Parathyroid adenoma (tissue), 2 donors: ENCODE measurements at regions not wholly inside any gene's neighbourhood (a gene's known extent, or its start where the extent isn't known, plus 50 kb on each side); places are given as distances from the start of the nearest gene placed in this dataset.

ENCODE experiments used
- H2AFZ ChIP-seq: fragments of 300-600 bp; sonication (generic); one replicate; pipeline ENCODE4 v1.7.0; 2017; ENCODE audit warnings: antibody characterized with exemption, mild to moderate bottlenecking
- H3K27ac ChIP-seq: fragments of 300-600 bp; sonication (generic); one replicate; pipeline ENCODE4 v1.7.0; 2017
- H3K27me3 ChIP-seq: fragments of 300-600 bp; sonication (generic); one replicate; pipeline ENCODE4 v1.7.0; 2017; ENCODE audit warnings: low read length; ENCODE audit not compliant: control insufficient read depth, insufficient read depth
- H3K36me3 ChIP-seq: fragments of 300-600 bp; sonication (generic); one replicate; pipeline ENCODE4 v1.7.0; 2017; ENCODE audit warnings: low read length; ENCODE audit not compliant: control insufficient read depth, insufficient read depth
- H3K4me1 ChIP-seq: fragments of 300-600 bp; sonication (generic); one replicate; pipeline ENCODE4 v1.7.0; 2017; ENCODE audit warnings: control low read depth
- H3K4me2 ChIP-seq: fragments of 300-600 bp; sonication (generic); one replicate; pipeline ENCODE4 v1.7.0; 2017; ENCODE audit warnings: low read length
- H3K4me3 ChIP-seq: fragments of 300-600 bp; sonication (generic); one replicate; pipeline ENCODE4 v1.7.0; 2017; ENCODE audit warnings: low read depth, low read length
- H3K79me2 ChIP-seq: fragments of 300-600 bp; sonication (generic); one replicate; pipeline ENCODE4 v1.7.0; 2017; ENCODE audit warnings: control low read depth
- H3K9ac ChIP-seq: fragments of 300-600 bp; sonication (generic); one replicate; pipeline ENCODE4 v1.7.0; 2017; ENCODE audit warnings: mild to moderate bottlenecking
- H3K9me3 ChIP-seq: fragments of 300-600 bp; sonication (generic); one replicate; pipeline ENCODE4 v1.7.0; 2017; ENCODE audit warnings: low read length; ENCODE audit not compliant: control insufficient read depth
- TF ChIP-seq, protein P1 (sequence below): fragments of 300-600 bp; sonication (generic); IDR thresholded peaks from one replicate; pipeline ENCODE4 v1.7.0; 2017; ENCODE audit warnings: antibody characterized with exemption, mild to moderate bottlenecking
- donor health status: primary hyperparathyroidism.

DNA sequence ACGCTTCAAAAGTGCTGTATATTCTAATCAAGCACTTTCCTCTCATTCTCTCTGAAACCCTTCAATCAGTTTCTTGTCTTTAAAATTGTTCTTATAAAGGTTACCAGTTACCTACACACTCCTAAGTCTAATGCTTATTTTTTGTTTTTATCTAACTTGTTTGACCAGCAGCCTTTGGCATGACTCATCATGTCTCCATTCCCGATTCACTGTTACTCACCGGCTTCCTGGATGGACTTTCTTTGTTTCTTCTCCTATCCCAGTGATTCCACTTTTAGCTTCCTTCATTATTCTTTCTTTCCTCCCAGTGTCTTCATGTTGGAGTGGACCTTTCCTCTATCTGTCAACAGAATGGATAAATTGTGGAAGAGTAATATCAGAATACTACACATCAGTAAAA is 368.6 kb upstream of the CCDC196 start:
- no peaks in the 10 kb centered on the region for H3K9me3 ChIP-seq
- H3K4me1 ChIP-seq = no peaks in the 10 kb centered on the region
- no peak overlapping the region for H3K4me2 ChIP-seq
- no peaks in the 10 kb centered on the region for H3K27me3 ChIP-seq
- TF ChIP-seq, protein P1, sequence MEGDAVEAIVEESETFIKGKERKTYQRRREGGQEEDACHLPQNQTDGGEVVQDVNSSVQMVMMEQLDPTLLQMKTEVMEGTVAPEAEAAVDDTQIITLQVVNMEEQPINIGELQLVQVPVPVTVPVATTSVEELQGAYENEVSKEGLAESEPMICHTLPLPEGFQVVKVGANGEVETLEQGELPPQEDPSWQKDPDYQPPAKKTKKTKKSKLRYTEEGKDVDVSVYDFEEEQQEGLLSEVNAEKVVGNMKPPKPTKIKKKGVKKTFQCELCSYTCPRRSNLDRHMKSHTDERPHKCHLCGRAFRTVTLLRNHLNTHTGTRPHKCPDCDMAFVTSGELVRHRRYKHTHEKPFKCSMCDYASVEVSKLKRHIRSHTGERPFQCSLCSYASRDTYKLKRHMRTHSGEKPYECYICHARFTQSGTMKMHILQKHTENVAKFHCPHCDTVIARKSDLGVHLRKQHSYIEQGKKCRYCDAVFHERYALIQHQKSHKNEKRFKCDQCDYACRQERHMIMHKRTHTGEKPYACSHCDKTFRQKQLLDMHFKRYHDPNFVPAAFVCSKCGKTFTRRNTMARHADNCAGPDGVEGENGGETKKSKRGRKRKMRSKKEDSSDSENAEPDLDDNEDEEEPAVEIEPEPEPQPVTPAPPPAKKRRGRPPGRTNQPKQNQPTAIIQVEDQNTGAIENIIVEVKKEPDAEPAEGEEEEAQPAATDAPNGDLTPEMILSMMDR = no peak
- H3K9ac ChIP-seq = no peak overlapping the region
- no peak overlapping the region for H2AFZ ChIP-seq
- H3K79me2 ChIP-seq = no peaks in the 10 kb centered on the region
- no peak overlapping the region for H3K4me3 ChIP-seq
- H3K27ac ChIP-seq = no peak overlapping the region
- no peaks in the 10 kb centered on the region for H3K36me3 ChIP-seq

DNA sequence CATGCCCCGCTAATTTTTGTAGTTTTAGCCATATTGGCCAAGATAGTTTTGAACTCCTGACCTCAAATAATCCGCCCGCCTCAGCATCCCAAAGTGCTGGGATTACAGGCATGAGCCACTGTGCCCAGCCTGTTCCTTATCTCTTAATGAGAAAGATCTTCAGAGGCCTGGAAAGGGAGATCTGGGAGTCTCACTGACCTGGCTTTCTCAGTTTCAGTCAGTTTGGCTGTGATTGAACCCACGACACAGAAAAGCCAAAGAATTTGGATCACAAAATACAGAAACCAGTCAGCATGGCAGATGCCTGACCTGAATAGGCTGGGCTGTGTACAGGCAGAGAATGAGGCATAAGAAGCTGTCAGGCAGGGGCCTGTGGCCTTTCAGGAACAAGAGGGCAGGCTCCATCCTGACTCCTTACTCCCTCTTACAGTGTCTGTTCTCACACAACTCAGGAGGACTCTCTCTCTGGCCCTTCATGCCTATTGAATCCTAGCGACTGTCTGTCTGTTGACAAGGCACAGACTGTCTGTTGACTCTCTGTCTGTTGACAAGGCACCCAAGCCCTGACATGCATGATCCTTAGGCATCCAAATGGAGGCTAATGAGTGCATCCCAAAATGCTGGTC is 366.5 kb upstream of the CCDC196 start:
- no peaks in the 10 kb centered on the region for H3K4me1 ChIP-seq
- no peak overlapping the region for H3K9ac ChIP-seq
- no peaks in the 10 kb centered on the region for H3K9me3 ChIP-seq
- no peaks in the 10 kb centered on the region for H3K27me3 ChIP-seq
- no peak overlapping the region for H2AFZ ChIP-seq
- H3K27ac ChIP-seq = no peak overlapping the region
- H3K4me2 ChIP-seq = no peak overlapping the region
- TF ChIP-seq, protein P1 = no peak
- H3K79me2 ChIP-seq = no peaks in the 10 kb centered on the region
- no peaks in the 10 kb centered on the region for H3K36me3 ChIP-seq
- H3K4me3 ChIP-seq = no peak overlapping the region

DNA sequence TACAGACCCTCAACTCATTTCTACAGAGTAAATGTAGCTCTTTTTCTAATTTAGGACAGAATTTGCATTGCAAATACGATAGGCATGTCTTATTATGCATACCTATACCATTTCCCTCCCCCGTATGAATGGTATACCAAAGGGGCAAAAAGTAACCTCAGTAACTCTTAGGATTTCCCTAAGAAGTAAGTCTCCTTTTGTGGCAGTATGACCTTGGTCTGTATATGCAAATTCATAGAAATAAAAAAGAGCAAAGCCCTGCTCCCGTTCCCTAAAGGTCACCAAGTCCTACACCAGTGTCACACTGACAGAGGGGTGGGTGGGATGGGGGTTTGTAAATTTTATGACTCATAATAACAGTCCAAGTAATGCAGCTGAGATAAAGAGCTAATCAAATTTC is 365.8 kb upstream of the CCDC196 start:
- no peaks in the 10 kb centered on the region for H3K4me1 ChIP-seq
- H3K4me3 ChIP-seq = no peak overlapping the region
- no peak overlapping the region for H3K4me2 ChIP-seq
- H3K36me3 ChIP-seq = no peaks in the 10 kb centered on the region
- TF ChIP-seq, protein P1 = no peak
- H3K79me2 ChIP-seq = no peaks in the 10 kb centered on the region
- no peak overlapping the region for H3K9ac ChIP-seq
- no peak overlapping the region for H3K27ac ChIP-seq
- H2AFZ ChIP-seq = no peak overlapping the region
- H3K27me3 ChIP-seq = no peaks in the 10 kb centered on the region
- H3K9me3 ChIP-seq = no peaks in the 10 kb centered on the region

DNA sequence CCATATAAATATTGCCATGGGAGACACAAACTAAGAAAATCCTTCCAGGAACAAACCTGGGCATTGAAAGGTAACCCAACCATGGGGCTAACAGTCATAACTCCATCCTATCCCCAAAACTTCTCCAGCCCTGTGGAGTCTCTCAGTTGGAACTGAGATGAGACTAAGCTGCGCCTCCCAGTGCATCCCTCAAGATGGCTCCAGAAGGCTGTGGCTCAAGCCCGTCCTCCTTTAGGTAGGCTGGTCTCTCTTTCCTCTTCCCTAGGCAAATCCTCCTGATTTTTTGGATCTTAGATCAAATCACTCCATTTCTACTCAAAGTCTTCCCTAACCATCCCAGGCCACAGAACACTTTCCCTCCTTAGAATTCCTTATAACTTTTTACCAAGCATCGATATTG is 364.3 kb upstream of the CCDC196 start:
- Histone ChIP-seq H3K9ac (no peak overlapping the region), H3K4me2 (no peak overlapping the region), H3K79me2 (no peaks in the 10 kb centered on the region), H3K27ac (no peak overlapping the region), H2AFZ (no peak overlapping the region), H3K36me3 (no peaks in the 10 kb centered on the region), H3K27me3 (no peaks in the 10 kb centered on the region), H3K4me1 (no peaks in the 10 kb centered on the region), H3K9me3 (no peaks in the 10 kb centered on the region), H3K4me3 (no peak overlapping the region)
- TF ChIP-seq, protein P1 = no peak

DNA sequence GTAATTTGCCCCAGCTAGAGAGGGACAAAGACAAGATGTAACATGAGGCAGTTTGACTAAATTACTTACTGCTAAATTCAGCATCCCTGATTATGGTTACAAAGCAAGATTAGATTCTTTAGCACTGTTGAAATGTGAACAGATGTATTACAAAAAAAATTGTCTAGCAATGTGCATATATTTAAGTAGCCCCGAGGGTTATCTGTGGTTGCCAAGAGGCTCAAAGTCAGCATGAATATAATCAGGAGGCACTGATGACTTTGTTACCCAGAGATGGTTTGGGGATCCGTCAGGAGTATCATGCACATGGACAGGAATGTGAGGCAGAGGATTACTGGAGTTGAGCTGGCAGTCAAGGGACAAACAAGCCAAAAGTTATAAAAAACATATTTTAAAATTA is 356.9 kb upstream of the CCDC196 start:
- no peaks in the 10 kb centered on the region for H3K9me3 ChIP-seq
- no peak overlapping the region for H2AFZ ChIP-seq
- TF ChIP-seq, protein P1 = no peak
- H3K4me1 ChIP-seq = no peaks in the 10 kb centered on the region
- H3K4me2 ChIP-seq = no peak overlapping the region
- no peak overlapping the region for H3K27ac ChIP-seq
- no peak overlapping the region for H3K9ac ChIP-seq
- H3K4me3 ChIP-seq = no peak overlapping the region
- no peaks in the 10 kb centered on the region for H3K79me2 ChIP-seq
- H3K27me3 ChIP-seq = no peaks in the 10 kb centered on the region
- H3K36me3 ChIP-seq = no peaks in the 10 kb centered on the region
